HS-27A (cell line): ENCODE measurements at regions not wholly inside any gene's neighbourhood (a gene's known extent, or its start where the extent isn't known, plus 50 kb on each side); places are given as distances from the start of the nearest gene placed in this dataset.

Experiments used
- DNase-seq: peaks from one replicate; pipeline ENCODE4 v3.0.0-alpha.2; 2012; ENCODE audit warnings: low read depth, missing footprints

DNA sequence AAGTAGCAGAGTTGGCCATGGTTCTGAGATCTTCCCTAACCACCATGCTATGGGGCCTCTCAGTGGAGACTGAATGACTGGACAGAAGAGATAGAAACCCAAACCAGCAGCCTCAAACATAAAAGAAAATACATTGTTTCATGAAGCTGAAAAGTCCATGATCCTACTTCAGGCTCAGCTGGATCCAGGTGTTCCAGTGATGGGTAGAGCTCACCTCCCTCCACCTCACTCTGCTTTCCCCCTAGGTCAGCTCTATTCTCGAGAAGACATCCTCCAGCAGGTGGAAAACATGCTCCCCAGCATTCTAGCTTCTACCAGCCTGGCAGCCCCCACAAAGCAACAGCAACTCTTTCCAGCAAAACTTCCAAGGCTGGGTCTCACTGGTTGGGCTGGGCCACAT is 132.1 kb downstream of the OAT start:
- DNase-seq, result no peak

DNA sequence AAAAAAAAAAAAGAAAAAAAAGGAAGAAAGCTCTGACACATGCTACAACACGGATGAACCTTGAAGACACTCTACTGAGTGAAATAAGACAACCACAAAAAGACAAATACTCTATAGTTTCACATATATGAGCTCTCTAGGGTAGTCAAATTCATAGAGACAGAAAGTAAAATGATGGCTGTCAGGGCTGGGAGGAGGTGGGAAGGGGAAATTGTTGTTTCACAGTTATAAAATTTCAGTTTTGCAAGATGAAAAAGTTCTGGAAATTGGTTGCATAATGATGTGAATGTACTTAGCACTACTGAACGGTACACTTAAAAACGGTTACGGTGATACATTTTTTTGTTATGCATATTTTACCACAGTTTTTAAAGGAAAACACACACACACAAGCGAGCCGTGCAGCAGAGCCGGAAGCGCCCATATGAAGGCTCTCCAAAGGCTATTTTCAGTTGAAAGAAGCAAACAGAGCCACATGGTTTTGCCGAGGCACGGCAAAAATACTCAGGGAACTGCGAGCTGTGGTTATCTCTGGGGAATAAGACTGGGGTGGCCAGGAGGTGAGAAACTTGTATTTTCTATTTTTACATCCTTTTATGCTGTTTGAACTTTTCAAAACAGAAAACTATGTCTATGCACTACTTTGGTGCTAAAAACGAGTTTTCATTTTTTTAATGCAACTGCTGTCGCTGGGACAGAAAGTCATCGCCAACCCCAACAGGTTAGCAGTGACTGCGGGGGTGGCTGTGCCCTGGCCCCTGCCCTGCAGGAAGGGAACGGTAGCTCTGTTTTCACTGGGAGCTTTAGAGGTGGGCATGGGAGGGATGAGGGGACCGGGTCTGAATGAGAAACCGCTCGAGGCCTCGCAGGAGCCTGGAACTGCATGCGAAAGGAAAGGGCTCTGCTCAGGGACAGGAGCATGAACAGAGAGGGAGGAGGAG is 132.9 kb downstream of the OAT start:
- DNase-seq, result no peak

- DNase-seq, result no peak
These were observed 134.8 kb downstream of the OAT start for GRCh38 chr10:124283949-124284250.

DNA sequence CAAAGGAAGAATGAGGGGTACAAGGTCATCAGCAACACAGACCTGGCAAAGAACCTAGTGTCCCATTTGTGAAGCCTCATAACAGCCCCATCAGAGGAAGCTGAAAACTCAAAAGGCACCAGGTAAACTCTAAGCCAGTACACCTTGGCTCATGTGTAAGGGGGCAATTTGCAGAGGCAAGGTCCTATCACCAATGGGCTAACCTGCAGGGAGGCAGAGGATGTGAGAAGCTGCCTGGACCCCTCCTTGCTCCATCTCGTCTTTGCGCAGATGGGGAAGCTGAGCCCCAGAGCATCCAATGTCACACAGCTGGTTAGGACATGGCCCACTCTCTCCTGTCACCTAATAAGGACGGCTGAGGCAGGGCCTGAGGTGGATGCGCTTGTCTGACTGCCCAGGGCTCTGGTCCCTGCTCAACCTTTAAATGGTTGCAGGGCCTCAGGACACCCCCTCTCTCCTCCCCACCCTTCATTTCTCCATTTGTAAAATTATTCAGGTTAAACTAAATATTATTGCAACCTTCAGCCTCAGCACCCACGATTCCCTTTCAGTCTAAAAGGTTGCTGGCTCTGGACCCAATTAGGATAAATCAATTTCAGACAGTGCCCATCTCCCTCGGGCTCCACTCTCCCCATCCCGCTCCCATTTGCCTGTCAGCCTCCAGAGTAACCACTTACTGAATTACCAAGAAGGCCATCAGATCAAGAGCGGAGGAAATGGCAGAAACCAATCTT is 135.3 kb downstream of the OAT start:
- DNase-seq, result no peak

GRCh38 chr10:124282326-124282725 is 136.4 kb downstream of the OAT start:
- DNase-seq, result no peak

DNA sequence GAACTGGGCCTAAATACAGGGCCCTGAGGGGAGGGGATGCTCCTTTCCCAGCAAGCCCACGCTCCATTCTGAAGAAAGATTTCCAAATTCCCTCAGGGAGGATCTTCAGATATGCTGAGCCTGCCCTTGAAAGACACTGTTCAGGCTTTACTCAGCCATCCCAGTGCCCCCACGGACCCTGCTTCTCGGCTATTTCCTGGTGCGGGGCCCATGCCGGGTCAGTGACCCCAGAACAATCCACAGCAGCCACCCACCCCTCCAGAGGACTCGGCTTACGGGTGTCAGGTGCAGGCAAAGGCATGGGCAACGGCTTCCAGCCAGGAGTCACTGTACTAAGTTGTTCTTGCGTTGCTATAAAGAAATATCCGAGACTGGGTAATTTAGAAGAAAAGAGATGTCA is 137.1 kb downstream of the OAT start:
- DNase-seq, result no peak

DNA sequence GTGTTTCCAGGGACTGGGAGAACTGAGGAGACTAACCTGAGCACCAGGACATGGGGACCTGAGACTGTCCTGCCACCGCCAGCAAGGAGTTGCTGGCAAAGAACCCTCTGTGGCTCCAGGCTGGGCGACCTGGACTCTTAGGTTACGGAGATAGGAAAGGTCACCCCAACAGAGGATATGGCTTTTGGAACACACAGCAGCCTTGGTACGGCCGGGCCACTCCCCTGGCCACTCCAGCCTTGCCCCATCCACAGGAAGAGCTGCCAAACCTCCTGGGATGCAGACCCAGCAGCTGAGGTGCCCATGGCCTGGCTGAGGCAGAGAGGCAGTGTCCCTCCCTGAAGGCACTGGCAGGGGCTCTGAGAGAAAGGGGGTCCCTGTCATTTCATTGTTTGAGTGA is 137.8 kb downstream of the OAT start:
- no peak for DNase-seq

- no peak for DNase-seq
These were observed 138.8 kb downstream of the OAT start for GRCh38 chr10:124279882-124280281.

- no peak for DNase-seq
These were observed 139.4 kb downstream of the OAT start for GRCh38 chr10:124279298-124279697.

DNA sequence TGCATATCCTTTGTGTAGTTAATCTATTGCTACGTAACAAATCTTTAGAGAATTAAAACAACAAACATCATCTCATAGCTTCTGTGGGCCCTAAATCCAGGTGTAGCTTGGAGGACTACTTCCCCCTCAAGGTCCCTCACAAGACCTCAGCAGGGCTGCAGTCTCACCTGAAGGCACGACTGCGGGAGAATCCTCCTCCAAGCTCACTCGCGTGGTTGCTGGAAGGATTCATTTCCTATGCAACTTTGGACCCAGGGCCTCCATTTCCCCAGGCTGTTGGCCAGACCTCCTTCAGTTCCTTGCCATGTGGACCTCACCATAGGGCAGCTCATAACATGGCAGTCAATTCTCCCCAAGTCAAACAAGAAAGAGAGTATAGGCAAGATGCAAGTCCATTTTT is 140.4 kb downstream of the OAT start:
- DNase-seq, result no peak

GRCh38 chr10:124273141-124273540 is 145.6 kb downstream of the OAT start:
- no peak for DNase-seq

GRCh38 chr10:124271676-124272075 is 147.0 kb downstream of the OAT start:
- no peak for DNase-seq

DNA sequence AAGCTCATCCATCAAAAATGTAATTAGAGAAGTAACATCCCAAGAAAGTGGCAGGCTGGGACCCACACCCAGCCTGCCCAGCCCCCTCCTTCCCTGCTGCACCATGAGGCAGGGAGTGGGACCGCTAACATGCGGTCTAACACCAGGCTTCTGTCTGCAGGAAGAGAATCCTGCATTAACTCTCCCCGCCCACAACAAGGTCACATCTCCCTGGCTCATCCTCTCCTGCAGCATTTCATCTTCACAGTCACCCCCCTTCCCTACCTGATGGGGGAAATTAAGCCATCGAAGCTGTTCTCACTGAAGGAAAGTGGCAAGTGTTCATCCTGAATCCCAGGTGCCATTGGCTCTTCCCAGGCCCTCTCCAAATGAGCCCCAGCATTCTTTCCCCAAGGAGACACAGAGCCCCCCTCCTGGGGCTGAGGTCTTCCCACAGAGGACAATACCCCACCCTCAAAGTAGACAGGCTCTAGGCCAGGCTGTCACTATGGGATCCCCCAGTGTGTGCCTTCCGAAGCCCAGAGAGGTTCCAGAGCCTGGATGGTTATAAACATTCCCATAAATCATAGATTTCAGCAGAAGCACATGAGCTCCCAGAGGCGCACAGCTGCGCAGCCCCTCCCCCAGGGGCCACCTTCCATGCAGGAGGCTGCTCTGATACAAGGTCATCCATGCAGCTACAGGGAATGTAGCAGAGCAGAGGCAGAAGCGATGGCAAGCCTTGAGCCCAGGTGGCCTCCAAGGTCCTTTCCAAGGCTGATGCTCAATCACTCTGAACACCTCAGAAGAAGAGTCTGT is 148.0 kb downstream of the OAT start:
- DNase-seq, result no peak

DNA sequence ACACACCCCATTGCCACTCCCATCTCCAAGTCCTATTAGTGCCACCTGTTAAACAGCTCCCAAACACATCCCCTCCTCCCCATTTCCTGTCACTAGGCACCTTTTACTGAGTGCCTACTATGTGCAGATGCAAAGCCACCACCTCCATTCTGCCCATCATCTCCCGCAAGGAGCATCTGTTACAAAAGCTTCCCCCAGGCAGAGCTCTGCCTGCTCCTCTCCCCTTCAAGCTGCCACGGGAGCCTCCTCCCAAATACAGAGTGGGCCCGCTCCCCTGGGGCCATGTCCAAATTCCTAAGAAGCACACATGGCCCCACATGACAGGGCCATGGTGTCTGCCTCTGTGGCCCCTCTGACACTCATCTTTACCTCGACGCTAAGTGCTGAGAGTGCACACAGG is 149.7 kb downstream of the OAT start:
- no peak for DNase-seq

DNA sequence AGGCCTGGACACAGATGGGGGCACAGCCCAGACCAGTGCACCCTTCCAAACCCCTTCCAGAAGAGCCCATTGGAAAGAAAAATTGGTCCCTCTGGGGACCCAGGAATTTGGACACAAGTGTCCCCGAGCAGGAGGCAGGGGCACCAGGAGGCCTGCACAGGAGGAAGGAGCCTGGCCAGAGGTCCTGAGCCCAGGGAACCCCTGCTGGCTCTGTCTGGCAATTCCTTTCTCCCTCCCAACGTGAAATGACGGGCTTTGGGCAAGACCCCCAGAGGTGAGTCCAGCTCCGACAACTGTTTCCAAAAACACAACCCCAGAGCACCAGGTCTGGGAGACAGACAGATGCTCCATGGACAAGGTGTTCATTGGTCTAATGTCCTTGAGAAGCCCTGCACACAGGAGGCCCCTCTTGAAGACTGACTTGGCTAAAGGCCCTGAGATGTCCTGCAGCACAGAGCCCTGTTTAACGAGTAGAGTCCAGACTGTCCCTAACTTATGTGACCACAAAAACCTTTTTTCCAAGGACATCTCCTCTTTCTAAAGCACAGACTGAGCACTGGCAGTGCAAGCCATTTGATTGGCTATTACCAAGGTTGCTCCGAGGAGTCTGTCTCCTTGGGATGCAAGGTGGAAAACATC is 150.7 kb downstream of the OAT start:
- DNase-seq, result no peak

- DNase-seq, result no peak
These were observed 151.4 kb downstream of the OAT start for GRCh38 chr10:124267231-124267885.

- no peak for DNase-seq
These were observed 152.1 kb downstream of the OAT start for GRCh38 chr10:124266468-124267230.

- no peak for DNase-seq
These were observed 152.8 kb downstream of the OAT start for GRCh38 chr10:124265776-124266467.

DNA sequence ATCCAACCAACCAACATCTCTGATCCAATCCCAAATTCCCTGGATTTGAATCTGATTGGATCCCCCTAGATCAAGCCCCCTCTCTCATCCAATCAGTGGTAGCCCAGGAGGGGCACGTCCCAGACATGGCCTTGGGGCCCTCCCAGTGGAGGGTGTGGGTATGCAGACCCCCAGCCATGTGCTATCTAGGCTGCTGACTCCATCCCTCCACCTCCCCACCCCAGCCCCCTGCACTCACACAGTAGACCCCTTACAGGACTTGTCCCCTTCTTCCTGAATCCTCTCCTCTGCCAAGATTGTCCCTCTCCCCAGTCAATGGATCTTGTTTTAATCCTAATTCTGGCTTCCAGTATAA is 153.4 kb downstream of the OAT start:
- no peak for DNase-seq

- DNase-seq, result no peak
These were observed 153.9 kb downstream of the OAT start for GRCh38 chr10:124264711-124265390.
